ENCODE measurements at regions not wholly inside any gene's neighbourhood (a gene's known extent, or its start where the extent isn't known, plus 50 kb on each side); places are given as distances from the start of the nearest gene placed in this dataset.

- no peak for DNase-seq (ENCODE audit: low read depth)
These were observed 188.6 kb upstream of the SOX5 start for GRCh38 chr12:24138041-24138440.

DNA sequence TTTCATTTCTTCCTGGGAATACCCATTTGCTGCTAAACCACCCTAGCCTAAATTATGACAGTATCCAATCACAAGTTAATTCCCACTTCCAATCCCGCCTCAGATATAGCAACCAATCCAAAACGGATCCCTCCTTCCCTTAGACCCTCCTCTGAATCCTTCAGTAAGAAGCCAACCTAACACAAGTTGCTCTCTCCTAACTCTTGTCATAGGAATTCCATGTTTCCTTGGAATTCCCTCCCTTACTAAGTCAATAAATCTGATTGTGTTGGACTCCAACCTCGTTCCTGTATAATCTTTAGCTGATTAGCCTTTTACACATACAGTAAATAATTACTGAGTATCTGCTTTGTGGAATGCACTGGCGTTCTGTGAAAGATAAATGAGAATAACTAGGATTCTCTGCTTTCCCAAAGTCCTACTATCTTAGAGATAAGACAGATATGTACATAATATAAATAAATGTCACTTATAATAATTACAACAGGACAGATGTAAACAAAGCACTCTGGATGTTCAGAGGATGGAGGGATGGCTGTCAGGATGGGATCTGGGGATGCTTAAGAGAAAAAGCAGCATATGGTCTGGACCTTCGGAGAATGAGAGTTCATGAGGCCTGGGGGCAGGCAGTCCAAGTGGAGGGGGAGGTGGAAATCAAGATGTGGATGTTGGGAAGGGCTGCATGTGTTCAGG lies 185.8 kb upstream of the SOX5 start:
- DNase-seq (ENCODE audit: low read depth), result no peak

DNA sequence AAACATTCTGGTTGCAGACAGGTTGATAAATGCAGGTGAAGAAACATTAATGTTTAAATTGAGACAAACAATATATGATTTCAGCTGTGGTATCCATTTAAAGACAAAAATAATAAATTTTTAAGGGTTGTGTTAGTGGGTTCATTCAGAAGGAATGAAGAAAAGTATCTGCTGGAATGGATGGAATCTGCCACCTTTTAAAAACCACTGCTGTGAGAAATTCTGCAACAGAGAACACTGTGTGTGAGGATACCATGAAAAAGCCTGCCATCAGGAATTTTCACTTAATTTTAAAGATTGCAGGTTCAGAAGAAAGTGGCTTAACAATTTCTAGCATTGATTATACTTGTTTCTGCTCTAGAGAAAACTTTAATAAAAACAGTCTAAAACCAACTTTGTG lies 184.6 kb upstream of the SOX5 start:
- no peak for DNase-seq (ENCODE audit: low read depth)

DNA sequence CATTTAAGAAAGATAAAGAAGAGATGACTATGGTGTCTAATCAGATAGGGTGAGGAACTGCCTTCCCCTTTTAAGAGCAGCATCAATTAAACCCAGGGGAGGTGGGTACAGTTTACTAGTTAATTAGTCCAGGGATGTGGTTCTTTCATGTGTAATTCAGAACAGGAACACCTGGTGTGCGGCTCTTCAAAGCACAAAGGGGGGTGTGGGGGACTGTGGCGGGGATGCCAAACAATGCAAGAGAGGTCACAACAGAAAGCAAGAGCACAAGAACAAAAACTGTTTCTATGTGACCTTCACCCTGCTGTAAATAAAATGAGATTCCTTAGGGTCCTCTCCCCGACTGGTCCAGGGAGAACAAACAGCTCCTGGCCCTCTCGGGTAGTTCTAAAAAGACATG lies 183.9 kb upstream of the SOX5 start:
- no peak for DNase-seq (ENCODE audit: low read depth)

DNA sequence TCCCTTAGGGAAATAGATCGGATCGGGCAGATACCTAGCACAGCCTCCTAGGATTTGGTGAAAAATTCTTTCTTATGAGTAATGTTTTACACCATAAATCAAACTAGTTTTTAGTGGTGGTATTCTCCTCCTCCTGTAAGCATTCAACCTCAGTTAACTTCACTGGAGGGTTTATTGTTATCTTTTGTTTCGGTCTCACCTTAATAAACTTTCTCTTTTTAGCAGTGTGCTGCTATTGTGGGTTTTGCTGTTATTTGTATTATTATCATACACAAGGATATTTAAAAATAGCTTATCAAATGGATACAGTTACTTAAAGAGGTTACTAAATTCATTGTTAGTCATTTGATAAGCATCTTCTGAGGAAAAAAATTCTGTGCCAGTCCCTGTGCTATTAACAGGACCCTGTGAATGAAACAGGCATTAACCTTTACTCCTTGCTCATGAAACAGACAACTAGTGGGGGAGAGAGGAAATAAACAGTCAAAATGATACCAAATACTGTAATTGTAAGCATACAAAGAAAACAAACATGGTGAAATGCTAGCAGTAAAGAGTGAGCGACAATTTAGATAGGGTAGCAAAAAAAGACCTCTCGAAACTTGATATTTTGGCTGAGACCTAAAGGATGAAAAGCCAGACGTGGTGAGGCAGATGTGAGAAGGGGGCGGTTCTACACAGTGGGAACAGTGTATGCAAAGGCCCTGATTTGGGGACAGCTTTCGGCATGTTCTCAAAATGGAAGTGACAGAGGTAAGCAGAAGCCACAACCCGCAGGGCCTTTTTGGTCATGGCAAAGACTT lies 178.7 kb upstream of the SOX5 start:
- DNase-seq (ENCODE audit: low read depth), result no peak

- no peak for DNase-seq (ENCODE audit: low read depth)
These were observed 175.8 kb upstream of the SOX5 start for GRCh38 chr12:24125280-24125679.

DNA sequence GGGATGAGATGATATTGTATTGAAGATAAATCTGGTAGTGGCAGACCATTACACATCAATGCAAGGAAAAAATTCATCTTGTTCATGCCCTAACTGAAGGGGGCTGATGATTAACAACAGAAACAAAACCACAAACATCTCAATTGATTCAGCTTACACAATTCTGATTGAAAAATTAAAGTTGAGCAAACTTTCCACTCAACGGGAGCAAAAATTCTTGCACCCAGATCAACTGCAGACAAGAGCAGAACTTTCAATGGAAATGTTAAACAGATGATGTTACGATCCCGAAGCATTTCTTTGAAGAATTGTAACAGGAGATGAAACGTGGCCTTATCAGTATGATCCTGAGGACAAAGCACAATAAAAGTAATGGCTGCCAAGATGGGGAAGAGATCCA lies 172.4 kb upstream of the SOX5 start:
- no peak for DNase-seq (ENCODE audit: low read depth)

DNA sequence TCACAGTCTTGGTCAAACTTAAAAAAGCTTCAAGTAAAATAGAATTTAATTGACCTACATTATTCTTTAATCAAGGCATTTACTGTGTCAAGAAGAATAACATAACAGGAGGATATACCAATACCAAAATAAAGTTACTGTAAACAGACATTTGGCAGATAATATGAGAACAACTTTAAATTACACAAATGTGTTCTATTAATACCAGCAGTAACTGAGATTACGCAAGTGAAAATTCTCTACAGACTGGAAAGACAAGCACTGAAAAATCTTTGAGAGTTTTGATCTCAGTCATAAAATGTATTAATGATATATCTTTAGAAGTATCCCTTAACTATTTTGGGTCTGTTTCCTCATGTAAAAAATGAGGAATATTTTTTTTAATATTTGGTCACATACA lies 169.2 kb upstream of the SOX5 start:
- no peak for DNase-seq (ENCODE audit: low read depth)

- DNase-seq (ENCODE audit: low read depth), result no peak
These were observed 167.1 kb upstream of the SOX5 start for GRCh38 chr12:24116548-24116947.

DNA sequence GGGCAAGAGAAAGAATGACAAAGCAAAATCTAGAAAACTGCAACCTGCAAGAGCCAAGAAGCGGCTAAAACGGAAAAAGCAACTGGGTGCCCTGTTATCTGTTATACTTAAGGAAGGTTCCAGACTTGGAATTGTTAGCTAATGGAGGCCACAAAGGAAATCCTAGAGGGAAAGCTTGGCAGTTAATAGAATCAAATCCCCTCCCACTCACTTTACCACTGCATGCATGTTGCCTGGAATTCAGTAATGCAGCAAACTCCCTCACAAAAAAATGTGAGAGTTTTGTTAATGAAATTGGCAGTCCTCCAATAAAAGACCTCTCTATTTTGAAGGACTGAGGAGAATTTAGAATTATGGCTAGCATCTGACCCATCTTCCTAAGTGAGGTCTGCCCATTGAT lies 164.2 kb upstream of the SOX5 start:
- no peak for DNase-seq (ENCODE audit: low read depth)

DNA sequence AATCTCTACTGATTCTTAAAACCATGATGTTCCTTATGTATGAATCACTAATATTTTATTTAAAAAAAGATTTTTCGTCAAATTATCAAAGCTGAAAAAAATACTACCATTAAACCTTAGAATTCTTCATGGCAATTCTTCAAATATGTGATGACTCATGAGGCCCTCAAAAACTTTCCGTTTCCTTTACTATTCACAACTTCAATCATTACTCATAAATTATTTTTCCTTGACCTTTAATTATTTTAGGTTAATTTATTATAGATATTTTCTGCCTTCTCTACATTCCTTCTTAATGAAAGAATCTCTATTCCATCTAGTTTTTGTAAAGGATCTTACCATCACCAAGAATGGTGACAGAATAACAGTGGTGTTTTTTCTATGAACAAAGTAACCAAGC lies 162.1 kb upstream of the SOX5 start:
- DNase-seq (ENCODE audit: low read depth), result no peak

GRCh38 chr12:24111086-24111485 lies 161.6 kb upstream of the SOX5 start:
- DNase-seq (ENCODE audit: low read depth), result no peak

GRCh38 chr12:24109381-24110039 lies 160.0 kb upstream of the SOX5 start:
- DNase-seq (ENCODE audit: low read depth), result no peak

DNA sequence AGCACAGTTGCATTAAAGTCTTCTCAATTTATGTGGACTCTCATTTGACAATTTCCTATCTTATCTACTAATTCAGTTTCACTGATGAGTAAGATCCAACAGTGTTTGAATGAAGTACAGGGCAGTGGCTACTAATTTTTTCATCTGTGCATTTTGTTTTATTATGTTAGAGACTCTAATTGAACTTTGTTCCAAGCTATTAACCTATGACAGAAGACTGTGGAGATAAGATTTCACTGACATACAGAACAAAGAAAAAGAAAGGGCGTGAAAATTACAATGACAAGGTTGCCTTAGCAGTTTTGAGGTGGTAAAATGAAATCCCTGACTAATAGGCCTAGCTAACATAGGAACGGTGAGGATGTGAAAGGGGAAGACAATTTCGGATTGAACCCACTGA lies 153.2 kb upstream of the SOX5 start:
- no peak for DNase-seq (ENCODE audit: low read depth)

- no peak for DNase-seq (ENCODE audit: low read depth)
These were observed 150.1 kb upstream of the SOX5 start for GRCh38 chr12:24099576-24099975.

GRCh38 chr12:24095245-24095644 lies 145.8 kb upstream of the SOX5 start:
- no peak for DNase-seq (ENCODE audit: low read depth)

DNA sequence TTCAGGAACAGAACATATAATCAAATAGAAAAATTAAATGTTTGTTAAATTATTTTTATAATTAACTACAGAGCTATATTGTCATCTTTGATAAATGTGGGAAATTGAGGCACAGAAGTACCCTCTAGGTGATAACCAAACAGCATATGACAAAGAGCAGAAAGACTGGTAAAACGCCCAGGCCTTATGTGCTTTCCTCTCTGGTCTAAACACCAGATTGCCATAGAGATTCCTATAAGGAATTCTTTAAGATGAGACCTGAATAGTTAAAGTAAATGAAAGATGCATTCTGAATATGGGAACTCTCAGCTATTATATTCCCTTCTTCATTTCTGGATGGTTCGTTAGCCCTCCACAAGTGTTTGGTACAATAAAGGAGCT lies 140.0 kb upstream of the SOX5 start:
- no peak for DNase-seq (ENCODE audit: low read depth)

- no peak for DNase-seq (ENCODE audit: low read depth)
These were observed 139.5 kb upstream of the SOX5 start for GRCh38 chr12:24088751-24089509.

DNA sequence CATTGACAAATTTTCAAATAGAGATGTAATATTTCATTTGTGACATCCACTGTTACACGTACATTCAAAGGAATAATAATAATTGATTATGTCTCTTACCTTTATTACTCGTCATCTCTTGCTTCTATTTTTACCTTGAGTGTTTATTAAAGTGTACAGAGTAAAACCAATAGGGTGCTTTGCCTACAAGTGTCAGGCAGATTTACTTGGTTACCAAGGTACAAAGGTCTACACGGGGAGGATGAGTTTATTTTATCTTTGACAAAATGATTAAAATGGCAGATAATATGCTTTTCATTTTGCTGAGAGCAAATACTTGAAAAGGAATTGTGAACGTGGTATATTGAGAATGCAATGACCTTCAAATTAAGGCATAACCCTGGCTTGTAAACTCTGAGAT lies 137.8 kb upstream of the SOX5 start:
- no peak for DNase-seq (ENCODE audit: low read depth)

DNA sequence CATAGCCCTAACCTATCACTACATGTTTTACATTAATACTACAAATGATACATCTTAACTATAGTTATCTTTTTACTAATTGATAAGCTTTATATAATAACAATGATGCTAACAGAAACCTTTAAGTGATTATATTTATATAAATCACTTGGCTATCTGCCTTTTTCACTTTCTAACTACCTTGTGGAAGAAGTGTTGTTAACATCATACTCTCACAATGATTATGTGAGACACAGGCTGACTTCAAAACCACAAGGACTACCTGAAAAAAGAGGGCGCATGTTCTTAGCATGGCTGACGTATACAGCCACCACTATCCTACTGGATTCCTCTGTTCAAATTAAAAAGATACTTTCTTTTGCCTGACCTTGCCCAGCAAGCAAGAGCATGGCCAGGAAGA lies 135.3 kb upstream of the SOX5 start:
- DNase-seq (ENCODE audit: low read depth), result no peak

GRCh38 chr12:24083838-24084237 lies 134.4 kb upstream of the SOX5 start:
- no peak for DNase-seq (ENCODE audit: low read depth)

- no peak for DNase-seq (ENCODE audit: low read depth)
These were observed 132.1 kb upstream of the SOX5 start for GRCh38 chr12:24081606-24082005.

- no peak for DNase-seq (ENCODE audit: low read depth)
These were observed 131.6 kb upstream of the SOX5 start for GRCh38 chr12:24081092-24081529.
